NT2/D1 (cell line): ENCODE measurements at regions not wholly inside any gene's neighbourhood (a gene's known extent, or its start where the extent isn't known, plus 50 kb on each side); places are given as distances from the start of the nearest gene placed in this dataset.

Source experiments
- YY1 ChIP-seq: IDR thresholded peaks from 2 replicates; pipeline ENCODE4 v1.6.1; 2011; ENCODE audit not compliant: insufficient read length, insufficient read depth
- ZNF274 ChIP-seq: IDR thresholded peaks from 2 replicates; pipeline ENCODE4 v1.6.1; 2011; ENCODE audit warnings: mild to moderate bottlenecking, low read depth, low read length

DNA sequence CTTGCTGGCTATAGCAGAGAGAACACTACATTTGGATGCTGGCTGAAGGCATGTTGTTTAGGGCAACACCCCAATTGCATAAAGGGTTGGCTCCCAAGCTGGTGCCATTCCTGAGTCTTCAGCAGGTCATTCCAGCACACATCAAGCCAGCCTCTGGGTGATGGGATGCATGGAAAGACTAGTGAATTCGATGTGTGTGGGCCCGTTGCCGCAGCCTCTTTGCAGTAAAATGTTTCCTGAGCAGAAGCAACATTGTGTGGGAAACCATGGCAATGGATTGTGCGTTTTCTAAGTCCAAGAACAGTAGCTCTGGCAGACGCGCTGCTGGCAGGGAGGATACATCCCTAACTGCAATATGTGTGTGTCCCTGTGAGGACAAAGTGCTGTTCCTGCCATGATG, 142.4 kb upstream of the SLC24A3 start:
- TF ChIP-seq ZNF274, result no peak
- TF ChIP-seq YY1, result no peak
